ENCODE measurements at regions not wholly inside any gene's neighbourhood (a gene's known extent, or its start where the extent isn't known, plus 50 kb on each side); places are given as distances from the start of the nearest gene placed in this dataset.

- TF ChIP-seq CTCF (IDR thresholded peaks at IDR 0.05) (no peak), POLR2A (IDR thresholded peaks at IDR 0.05) (no peak), POLR2AphosphoS5 (IDR thresholded peaks at IDR 0.05) (no peak)
These were observed 235.6 kb upstream of the HS6ST1 start for GRCh38 chr2:128554151-128554769.

All from prostate gland (tissue), 2 donors.